ENCODE measurements at regions not wholly inside any gene's neighbourhood (a gene's known extent, or its start where the extent isn't known, plus 50 kb on each side); places are given as distances from the start of the nearest gene placed in this dataset.

GRCh38 chr1:232743999-232744398 lies 61.2 kb upstream of the MAP10 start:
- TF ChIP-seq CTCF (conservative IDR thresholded peaks at IDR 0.05 in 1 of 2, IDR thresholded peaks at IDR 0.05 in 1 of 2; ENCODE audit: extremely low read depth in 1 of 2, insufficient read depth in 1 of 2, low read depth in 1 of 2, low read length in 2 of 2) (no peak), EZH2 (IDR thresholded peaks at IDR 0.05; ENCODE audit: borderline replicate concordance, low read length) (no peak)
